ENCODE measurements at regions not wholly inside any gene's neighbourhood (a gene's known extent, or its start where the extent isn't known, plus 50 kb on each side); places are given as distances from the start of the nearest gene placed in this dataset.

DNA sequence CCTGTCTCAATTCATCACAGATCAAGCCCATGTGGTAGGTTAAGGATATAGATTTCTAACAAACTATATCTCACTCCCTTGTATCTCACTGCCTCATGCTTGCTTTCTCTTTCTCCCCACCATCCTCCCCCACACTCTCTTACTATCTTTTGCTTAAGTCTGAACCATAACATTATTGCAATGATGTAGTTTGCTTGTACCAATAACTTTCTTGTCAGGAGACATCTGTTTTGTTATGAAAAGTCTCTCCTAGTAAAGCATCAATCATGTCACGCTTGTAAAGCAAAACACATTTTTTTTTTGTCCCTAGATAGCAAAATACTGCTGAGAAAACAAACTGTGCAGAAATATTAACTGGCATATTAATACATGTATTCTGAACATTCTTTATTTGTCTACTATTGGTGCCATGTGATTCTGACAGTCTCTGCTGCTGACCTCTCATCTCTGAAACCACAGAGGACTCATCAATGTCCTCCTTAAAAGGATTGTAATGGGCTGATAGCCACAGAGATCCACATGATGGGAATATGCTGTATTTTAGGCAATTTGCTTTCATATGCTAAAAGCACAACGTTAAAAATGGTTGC lies 217.5 kb downstream of the VEGFC start:
- Histone ChIP-seq H3K23me2 (ENCODE audit: insufficient read length, low read depth, low read length, poor library complexity, severe bottlenecking) (no peaks in the 10 kb centered on the region), H3K56ac (ENCODE audit: insufficient read length, low read depth, low read length) (no peak overlapping the region), H3K9me3 (ENCODE audit: control insufficient read depth, low read depth, low read length) (no peaks in the 10 kb centered on the region), H3K23ac (ENCODE audit: insufficient read length, low read depth, low read length) (no peak overlapping the region), H3K4ac (ENCODE audit: low read depth, low read length) (no peak overlapping the region), H4K8ac (replicated peaks; ENCODE audit: insufficient read length, low read depth, low read length) (no peak overlapping the region), H2BK15ac (ENCODE audit: low read depth, low read length) (no peak overlapping the region), H3K4me2 (ENCODE audit: insufficient read depth, insufficient read length, low read length) (no peak overlapping the region), H2BK5ac (ENCODE audit: insufficient read length, low read length) (no peak overlapping the region), H2AFZ (ENCODE audit: low read length) (no peak overlapping the region), H3T11ph (ENCODE audit: low read length) (no peak overlapping the region), H2BK12ac (ENCODE audit: insufficient read length, low read depth, low read length) (no peak overlapping the region), H4K5ac (ENCODE audit: insufficient read length, low read depth, low read length) (no peak overlapping the region), H3K14ac (ENCODE audit: insufficient read depth, low read length) (no peak overlapping the region), H3K79me1 (ENCODE audit: insufficient read depth, low read depth, low read length, poor library complexity, severe bottlenecking) (no peaks in the 10 kb centered on the region), H3K27ac (ENCODE audit: insufficient read length, low read depth, low read length) (no peak overlapping the region), H4K91ac (ENCODE audit: insufficient read length, low read depth, low read length) (no peak overlapping the region), H3K9ac (ENCODE audit: extremely low read depth, insufficient read length, low read length) (no peak overlapping the region), H2BK120ac (ENCODE audit: low read depth, low read length, poor library complexity, severe bottlenecking) (no peak overlapping the region), H3K18ac (ENCODE audit: insufficient read length, low read depth, low read length) (no peak overlapping the region), H3K79me2 (ENCODE audit: insufficient read depth, low read length) (no peaks in the 10 kb centered on the region), H4K20me1 (ENCODE audit: control insufficient read depth, insufficient read depth, insufficient read length) (no peaks in the 10 kb centered on the region), H2AK5ac (ENCODE audit: insufficient read length, low read length) (no peak overlapping the region), H2BK20ac (ENCODE audit: low read depth, low read length, poor library complexity, severe bottlenecking) (no peak overlapping the region), H3K27me3 (ENCODE audit: insufficient read depth, low read length) (no peaks in the 10 kb centered on the region), H3K4me1 (ENCODE audit: insufficient read depth, low read length) (no peaks in the 10 kb centered on the region)
- TF ChIP-seq CTCF (conservative IDR thresholded peaks at IDR 0.05) = no peak
- H3K4me1 Mint-ChIP-seq = no peaks in the 10 kb centered on the region
- no CpG with 5 or more reads among the region's 2 CpGs for WGBS (ENCODE audit: extremely low coverage, insufficient read length, low lambda C conversion rate)
- H3K4me3 Mint-ChIP-seq = no peak overlapping the region
- no peak for DNase-seq
- no peaks in the 10 kb centered on the region for H3K36me3 Mint-ChIP-seq (ENCODE audit: insufficient read depth in 1 of 3, low read depth in 3 of 3)
- H3K9me3 Mint-ChIP-seq = no peaks in the 10 kb centered on the region
- no peaks in the 10 kb centered on the region for H3K27me3 Mint-ChIP-seq (ENCODE audit: low read depth)
- H3K27ac Mint-ChIP-seq = no peak overlapping the region
